Choroid plexus epithelial cell (primary cell): ENCODE measurements at regions not wholly inside any gene's neighbourhood (a gene's known extent, or its start where the extent isn't known, plus 50 kb on each side); places are given as distances from the start of the nearest gene placed in this dataset.
"Not testable (repeated sequence)": the region's sequence is repeated elsewhere in the genome, so short reads cannot be mapped to it uniquely, and the experiment has no call there.

Experiments
- DNase-seq: peaks from one replicate; pipeline ENCODE4 v3.0.0-alpha.2; 2010; ENCODE audit warnings: low read depth
- H3K4me3 ChIP-seq: 2 replicates; pipeline ENCODE4 v1.5.1; 2011; ENCODE audit warnings: low read depth, mild to moderate bottlenecking, control low read depth, low read length, moderate library complexity
- CTCF ChIP-seq: conservative IDR thresholded peaks from 2 replicates; pipeline ENCODE4 v1.5.1; 2011; ENCODE audit warnings: low read depth, mild to moderate bottlenecking, control low read depth, inconsistent platforms, low read length, moderate library complexity

GRCh38 chr4:137367620-137368019 lies 164.7 kb downstream of the PCDH18 start:
- peak; percentile 84 for DNase-seq
- TF ChIP-seq CTCF, result no peak
- no peak overlapping the region for H3K4me3 ChIP-seq

DNA sequence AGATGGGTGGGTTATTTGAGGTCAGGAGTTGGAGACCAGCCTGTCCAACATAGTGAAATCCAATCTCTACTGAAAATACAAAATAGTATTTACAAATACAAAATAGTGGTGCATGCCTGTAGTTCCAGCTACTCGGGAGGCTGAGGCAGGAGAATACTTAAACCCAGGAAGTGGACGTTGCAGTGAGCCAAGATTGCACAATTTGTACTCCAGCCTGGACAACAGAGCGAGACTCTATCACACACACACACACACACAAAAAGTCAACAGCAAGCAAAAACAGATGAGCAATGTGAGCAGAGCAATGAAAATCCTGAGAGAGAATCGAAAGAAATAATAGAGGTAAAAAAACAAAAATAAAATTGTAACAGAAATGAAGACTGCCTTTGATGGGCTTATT lies 168.8 kb downstream of the PCDH18 start:
- TF ChIP-seq CTCF, result no peak
- no peak overlapping the region for H3K4me3 ChIP-seq
- peak; percentile 37 for DNase-seq

DNA sequence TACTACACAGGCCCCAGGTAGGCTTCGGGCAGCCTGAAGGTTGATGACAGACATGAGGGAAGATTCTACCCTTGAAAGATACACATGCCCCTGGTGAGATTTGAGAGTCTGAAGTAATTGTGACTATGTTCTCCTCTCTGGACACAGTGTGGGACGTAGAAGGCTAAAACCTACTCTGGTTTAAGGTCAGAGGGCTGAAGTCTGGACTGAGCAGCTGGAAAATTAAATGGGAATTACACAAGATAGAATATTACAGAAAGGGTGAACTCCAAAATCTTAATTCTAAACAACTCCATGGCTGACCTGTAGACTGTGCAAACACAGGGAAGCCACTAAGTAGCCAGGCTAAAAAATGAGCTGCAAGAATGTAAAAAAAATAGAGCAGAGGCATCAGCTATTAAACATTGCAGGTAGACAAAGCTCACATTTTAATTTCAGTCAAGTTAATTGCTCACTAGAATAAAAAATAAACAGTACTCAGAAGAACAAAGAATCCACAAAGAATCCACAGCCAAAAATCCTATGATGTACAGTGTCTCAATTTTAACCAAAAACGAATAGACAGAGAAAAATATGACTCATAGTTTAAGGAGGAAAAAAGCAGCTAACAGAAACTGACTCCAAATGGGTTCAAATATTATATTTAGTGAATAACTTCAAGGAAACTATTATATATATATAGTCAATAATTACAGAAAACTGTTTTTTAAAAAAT lies 170.4 kb downstream of the PCDH18 start:
- TF ChIP-seq CTCF, result no peak
- no peak overlapping the region for H3K4me3 ChIP-seq
- DNase-seq, result peak; percentile 20

DNA sequence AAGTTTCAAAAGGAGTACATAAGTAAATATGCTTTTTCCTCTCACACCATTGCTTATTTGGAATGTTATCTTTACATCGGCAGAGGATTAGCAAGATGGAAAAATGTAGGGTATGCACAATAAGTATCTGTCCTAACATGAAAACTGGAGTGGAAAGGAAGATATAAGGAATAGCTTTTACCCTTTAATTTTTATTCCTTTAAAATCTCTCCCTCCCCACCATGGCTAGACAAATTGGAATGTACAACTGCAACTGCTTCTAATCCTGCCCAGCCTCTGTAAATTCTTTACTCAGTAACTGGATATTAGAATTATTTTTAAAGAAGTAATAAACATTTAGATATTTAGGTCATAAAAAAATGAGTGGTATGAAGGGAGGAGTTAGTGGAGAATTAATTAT lies 171.5 kb downstream of the PCDH18 start:
- no peak overlapping the region for H3K4me3 ChIP-seq
- DNase-seq, result no peak
- TF ChIP-seq CTCF, result no peak

- no peak for TF ChIP-seq CTCF
- DNase-seq, result peak; percentile 14
- H3K4me3 ChIP-seq, result no peak overlapping the region
Measured at GRCh38 chr4:137359691-137360315, 172.5 kb downstream of the PCDH18 start.

GRCh38 chr4:137354562-137354961 lies 177.7 kb downstream of the PCDH18 start:
- H3K4me3 ChIP-seq, DNase-seq: not testable (repeated sequence)

- no peak for DNase-seq
- no peak for TF ChIP-seq CTCF
- no peak overlapping the region for H3K4me3 ChIP-seq
Measured at GRCh38 chr4:137347371-137347770, 184.9 kb downstream of the PCDH18 start.
